Activated CD4-positive, alpha-beta T cell treated with anti-CD3 and anti-CD28 coated beads for 36 hours (primary cell): ENCODE measurements at regions not wholly inside any gene's neighbourhood (a gene's known extent, or its start where the extent isn't known, plus 50 kb on each side); places are given as distances from the start of the nearest gene placed in this dataset.

Experiments used
- ATAC-seq: fragments of 200-7000 bp; cut with Tn5 transposase; one replicate; pipeline ENCODE4 v1.10.0; 2021; ENCODE audit warnings: mild to moderate bottlenecking, moderate library complexity
- CTCF ChIA-PET: fragments of 350-600 bp; sonication (Branson Sonifier 250); formaldehyde crosslinking; loops from one replicate; lab custom pipeline; 2021; ENCODE audit warnings: antibody characterized with exemption; lab: Charles Lee
- POLR2A ChIA-PET: fragments of 350-600 bp; sonication (Branson Sonifier 250); formaldehyde crosslinking; loops from one replicate; lab custom pipeline; 2021; ENCODE audit warnings: antibody characterized with exemption, inconsistent platforms; lab: Charles Lee
- DNase-seq: peaks from one replicate; pipeline ENCODE4 v3.0.0-alpha.2; 2020
- H3K27ac Mint-ChIP-seq: one replicate; pipeline ENCODE4 v1.8.0; 2021; ENCODE audit warnings: mixed read lengths
- H3K27me3 Mint-ChIP-seq: one replicate; pipeline ENCODE4 v1.8.0; 2021; ENCODE audit warnings: mixed read lengths
- H3K36me3 Mint-ChIP-seq: one replicate; pipeline ENCODE4 v1.8.0; 2021; ENCODE audit warnings: low read depth, mixed read lengths
- H3K4me1 Mint-ChIP-seq: one replicate; pipeline ENCODE4 v1.8.0; 2021; ENCODE audit warnings: mixed read lengths
- H3K4me3 Mint-ChIP-seq: one replicate; pipeline ENCODE4 v1.8.0; 2021; ENCODE audit warnings: mild to moderate bottlenecking, moderate library complexity, mixed read lengths
- H3K9me3 Mint-ChIP-seq: one replicate; pipeline ENCODE4 v1.8.0; 2021; ENCODE audit warnings: low read depth, mixed read lengths
- intact Hi-C, 2 experiments: fragments of 100-400 bp; cut with DNase I in 1 of 2; cut with micrococcal nuclease in 1 of 2; formaldehyde crosslinking; loops; one replicate each; pipeline versions ENCODE4 v1.14.2 to v1.15.1; 2022 to 2024; cut with DNase I, micrococcal nuclease

- ChIA-PET POLR2A (no interaction called here), CTCF (no interaction called here)
- ATAC-seq, result no peak
- Mint-ChIP-seq H3K36me3 (no peaks in the 10 kb centered on the region), H3K9me3 (no peaks in the 10 kb centered on the region), H3K4me1 (no peaks in the 10 kb centered on the region), H3K27ac (no peak overlapping the region), H3K4me3 (no peak overlapping the region), H3K27me3 (peaks cover 2% of the 10 kb centered on the region)
- intact Hi-C loops, result no loop called here
- DNase-seq, result no peak
Measured at GRCh38 chr2:222102575-222103349, 196.0 kb downstream of the PAX3 start.

- H3K27me3 Mint-ChIP-seq, result peaks cover 4% of the 10 kb centered on the region
Measured at GRCh38 chr2:222100704-222101699, 197.8 kb downstream of the PAX3 start.

GRCh38 chr2:222088561-222088960, 210.2 kb downstream of the PAX3 start:
- intact Hi-C loops, result no loop called here
- ATAC-seq (no peak), DNase-seq (no peak)
- Mint-ChIP-seq H3K9me3 (peaks cover 2% of the 10 kb centered on the region), H3K4me1 (no peaks in the 10 kb centered on the region), H3K36me3 (no peaks in the 10 kb centered on the region), H3K27me3 (peaks cover 4% of the 10 kb centered on the region), H3K4me3 (no peak overlapping the region), H3K27ac (no peak overlapping the region)
- ChIA-PET CTCF (interaction anchor here (0.7 kb wide), 1 partner anchor 264 kb away, joined by 3 read pairs; no protein-coding TSS in a partner anchor), POLR2A (no interaction called here)

More at GRCh38 chr2:222100704-222101699, 197.8 kb downstream of the PAX3 start:
- no peak for ATAC-seq
- Mint-ChIP-seq H3K4me1 (no peaks in the 10 kb centered on the region), H3K4me3 (no peak overlapping the region), H3K36me3 (no peaks in the 10 kb centered on the region), H3K9me3 (no peaks in the 10 kb centered on the region), H3K27ac (no peak overlapping the region)
- DNase-seq, result no peak
- POLR2A ChIA-PET, result no interaction called here
- CTCF ChIA-PET, result interaction anchor here (0.8 kb wide), 1 partner anchor 170 kb away, joined by 3 read pairs; no protein-coding TSS in a partner anchor
- intact Hi-C loops, result no loop called here

- H3K27me3 Mint-ChIP-seq, result peaks cover 4% of the 10 kb centered on the region
- no peak overlapping the region for H3K4me3 Mint-ChIP-seq
- DNase-seq, result no peak
- no peaks in the 10 kb centered on the region for H3K4me1 Mint-ChIP-seq
- ChIA-PET CTCF (interaction anchor here (0.7 kb wide), 1 partner anchor 264 kb away, joined by 3 read pairs; no protein-coding TSS in a partner anchor), POLR2A (no interaction called here)
- H3K9me3 Mint-ChIP-seq, result peaks cover 2% of the 10 kb centered on the region
- no peak for ATAC-seq
- intact Hi-C loops, result no loop called here
- no peaks in the 10 kb centered on the region for H3K36me3 Mint-ChIP-seq
- H3K27ac Mint-ChIP-seq, result no peak overlapping the region
Measured at GRCh38 chr2:222087998-222088397, 210.8 kb downstream of the PAX3 start.

GRCh38 chr2:222082201-222082600, 216.6 kb downstream of the PAX3 start:
- DNase-seq, result no peak
- no peaks in the 10 kb centered on the region for H3K4me1 Mint-ChIP-seq
- no peak for ATAC-seq
- POLR2A ChIA-PET, result no interaction called here
- CTCF ChIA-PET, result no interaction called here
- intact Hi-C loops, result no loop called here
- no peaks in the 10 kb centered on the region for H3K36me3 Mint-ChIP-seq
- H3K27ac Mint-ChIP-seq, result no peak overlapping the region
- H3K9me3 Mint-ChIP-seq, result no peaks in the 10 kb centered on the region
- no peak overlapping the region for H3K4me3 Mint-ChIP-seq
- peaks cover 8% of the 10 kb centered on the region for H3K27me3 Mint-ChIP-seq

GRCh38 chr2:222080141-222080540, 218.7 kb downstream of the PAX3 start:
- Mint-ChIP-seq H3K27me3 (peaks cover 11% of the 10 kb centered on the region), H3K4me3 (no peak overlapping the region), H3K4me1 (no peaks in the 10 kb centered on the region), H3K27ac (no peak overlapping the region), H3K36me3 (no peaks in the 10 kb centered on the region), H3K9me3 (no peaks in the 10 kb centered on the region)
- no peak for ATAC-seq
- intact Hi-C loops, result no loop called here
- no peak for DNase-seq
- POLR2A ChIA-PET, result no interaction called here
- CTCF ChIA-PET, result no interaction called here

GRCh38 chr2:222076973-222077690, 221.7 kb downstream of the PAX3 start:
- ChIA-PET CTCF (no interaction called here), POLR2A (no interaction called here)
- DNase-seq, result no peak
- H3K9me3 Mint-ChIP-seq, result no peaks in the 10 kb centered on the region
- no peak overlapping the region for H3K27ac Mint-ChIP-seq
- ATAC-seq, result no peak
- peaks cover 15% of the 10 kb centered on the region for H3K27me3 Mint-ChIP-seq
- no peaks in the 10 kb centered on the region for H3K36me3 Mint-ChIP-seq
- no peak overlapping the region for H3K4me3 Mint-ChIP-seq
- no peaks in the 10 kb centered on the region for H3K4me1 Mint-ChIP-seq
- intact Hi-C loops, result no loop called here

- no peaks in the 10 kb centered on the region for H3K4me1 Mint-ChIP-seq
- POLR2A ChIA-PET, result no interaction called here
- H3K27me3 Mint-ChIP-seq, result peaks cover 18% of the 10 kb centered on the region
- H3K9me3 Mint-ChIP-seq, result no peaks in the 10 kb centered on the region
- intact Hi-C loops, result no loop called here
- no peaks in the 10 kb centered on the region for H3K36me3 Mint-ChIP-seq
- H3K4me3 Mint-ChIP-seq, result no peak overlapping the region
- CTCF ChIA-PET, result no interaction called here
- ATAC-seq (no peak), DNase-seq (no peak)
- no peak overlapping the region for H3K27ac Mint-ChIP-seq
Measured at GRCh38 chr2:222074674-222075073, 224.1 kb downstream of the PAX3 start.

- Mint-ChIP-seq H3K9me3 (no peaks in the 10 kb centered on the region), H3K4me3 (no peak overlapping the region), H3K27me3 (peaks cover 14% of the 10 kb centered on the region), H3K36me3 (no peaks in the 10 kb centered on the region), H3K4me1 (no peaks in the 10 kb centered on the region), H3K27ac (no peak overlapping the region)
- ChIA-PET CTCF (no interaction called here), POLR2A (no interaction called here)
- DNase-seq, result no peak
- intact Hi-C loops, result no loop called here
- no peak for ATAC-seq
Measured at GRCh38 chr2:222071911-222072310, 226.9 kb downstream of the PAX3 start.

- ChIA-PET CTCF (no interaction called here), POLR2A (no interaction called here)
- Mint-ChIP-seq H3K27ac (no peak overlapping the region), H3K9me3 (no peaks in the 10 kb centered on the region), H3K4me1 (no peaks in the 10 kb centered on the region), H3K27me3 (peaks cover 12% of the 10 kb centered on the region), H3K36me3 (no peaks in the 10 kb centered on the region), H3K4me3 (no peak overlapping the region)
- intact Hi-C loops, result no loop called here
- DNase-seq (no peak), ATAC-seq (no peak)
Measured at GRCh38 chr2:222064286-222064685, 234.5 kb downstream of the PAX3 start.

GRCh38 chr2:222058819-222059445, 239.9 kb downstream of the PAX3 start:
- H3K27me3 Mint-ChIP-seq, result peaks cover 26% of the 10 kb centered on the region
- ATAC-seq (no peak), DNase-seq (no peak)
- no peak overlapping the region for H3K4me3 Mint-ChIP-seq
- ChIA-PET POLR2A (no interaction called here), CTCF (interaction anchor here (0.8 to 1.6 kb wide), 4 partner anchors 10 to 34 kb away, joined by 3 to 6 read pairs (median 4); no protein-coding TSS in a partner anchor)
- H3K9me3 Mint-ChIP-seq, result no peaks in the 10 kb centered on the region
- intact Hi-C loops, result loop anchor here (5.0 to 10.0 kb wide), 4 partner anchors 243 to 503 kb away; no protein-coding TSS in a partner anchor
- no peaks in the 10 kb centered on the region for H3K4me1 Mint-ChIP-seq
- H3K36me3 Mint-ChIP-seq, result no peaks in the 10 kb centered on the region
- no peak overlapping the region for H3K27ac Mint-ChIP-seq
